ENCODE measurements at regions not wholly inside any gene's neighbourhood (a gene's known extent, or its start where the extent isn't known, plus 50 kb on each side); places are given as distances from the start of the nearest gene placed in this dataset.

GRCh38 chr3:171956705-171957104, 82.7 kb upstream of the FNDC3B start:
- no peak for FAIRE-seq

GRCh38 chr3:171959532-171960089, 79.8 kb upstream of the FNDC3B start:
- FAIRE-seq = no peak

GRCh38 chr3:171960159-171960558, 79.2 kb upstream of the FNDC3B start:
- FAIRE-seq = no peak

GRCh38 chr3:171962137-171962720, 77.1 kb upstream of the FNDC3B start:
- no peak for FAIRE-seq

- no peak for FAIRE-seq
Measured at GRCh38 chr3:171963546-171963945, 75.8 kb upstream of the FNDC3B start.

GRCh38 chr3:171965067-171965712, 74.2 kb upstream of the FNDC3B start:
- FAIRE-seq = no peak

- no peak for FAIRE-seq
Measured at GRCh38 chr3:171966533-171967136, 72.7 kb upstream of the FNDC3B start.

- FAIRE-seq = no peak
Measured at GRCh38 chr3:171967137-171967783, 72.1 kb upstream of the FNDC3B start.

- no peak for FAIRE-seq
Measured at GRCh38 chr3:171967932-171968678, 71.3 kb upstream of the FNDC3B start.

GRCh38 chr3:171970301-171970788, 69.0 kb upstream of the FNDC3B start:
- FAIRE-seq = no peak

- FAIRE-seq = no peak
Measured at GRCh38 chr3:171971919-171972514, 67.4 kb upstream of the FNDC3B start.

GRCh38 chr3:171972871-171973348, 66.5 kb upstream of the FNDC3B start:
- FAIRE-seq = no peak

- no peak for FAIRE-seq
Measured at GRCh38 chr3:171974986-171975837, 64.2 kb upstream of the FNDC3B start.

- FAIRE-seq = no peak
Measured at GRCh38 chr3:171976526-171976925, 62.9 kb upstream of the FNDC3B start.

- FAIRE-seq = no peak
Measured at GRCh38 chr3:171977441-171977840, 61.9 kb upstream of the FNDC3B start.

- no peak for FAIRE-seq
Measured at GRCh38 chr3:171977860-171978259, 61.5 kb upstream of the FNDC3B start.

- FAIRE-seq = no peak
Measured at GRCh38 chr3:171978390-171978789, 61.0 kb upstream of the FNDC3B start.

GRCh38 chr3:171979081-171979480, 60.3 kb upstream of the FNDC3B start:
- FAIRE-seq = no peak

GRCh38 chr3:171980578-171981270, 58.7 kb upstream of the FNDC3B start:
- no peak for FAIRE-seq

GRCh38 chr3:171981271-171981605, 58.1 kb upstream of the FNDC3B start:
- no peak for FAIRE-seq

- no peak for FAIRE-seq
Measured at GRCh38 chr3:171982828-171983227, 56.5 kb upstream of the FNDC3B start.
